ENCODE measurements at regions not wholly inside any gene's neighbourhood (a gene's known extent, or its start where the extent isn't known, plus 50 kb on each side); places are given as distances from the start of the nearest gene placed in this dataset.

DNA sequence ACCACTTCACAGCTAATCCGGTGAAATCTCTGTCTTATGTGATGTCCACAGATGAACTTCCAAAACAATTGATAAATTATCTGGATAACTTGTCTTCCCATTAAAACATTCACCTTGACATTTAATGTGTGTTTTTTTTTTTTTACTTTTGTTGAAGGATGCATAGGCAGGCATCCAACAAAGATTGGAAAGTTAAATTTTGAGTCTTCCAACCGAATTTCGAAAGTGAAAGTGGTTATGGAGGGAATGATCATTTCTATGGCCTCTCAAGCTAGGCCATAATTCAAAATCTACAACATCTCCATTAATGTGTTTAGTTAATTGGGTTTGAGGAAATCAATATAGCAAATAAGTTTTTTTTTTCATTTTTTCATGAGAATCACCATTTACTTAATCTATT is 1495.5 kb upstream of the ACVR2A start:
- TF ChIP-seq POLR2A (IDR thresholded peaks at IDR 0.05): no peak
- TF ChIP-seq, protein P1, sequence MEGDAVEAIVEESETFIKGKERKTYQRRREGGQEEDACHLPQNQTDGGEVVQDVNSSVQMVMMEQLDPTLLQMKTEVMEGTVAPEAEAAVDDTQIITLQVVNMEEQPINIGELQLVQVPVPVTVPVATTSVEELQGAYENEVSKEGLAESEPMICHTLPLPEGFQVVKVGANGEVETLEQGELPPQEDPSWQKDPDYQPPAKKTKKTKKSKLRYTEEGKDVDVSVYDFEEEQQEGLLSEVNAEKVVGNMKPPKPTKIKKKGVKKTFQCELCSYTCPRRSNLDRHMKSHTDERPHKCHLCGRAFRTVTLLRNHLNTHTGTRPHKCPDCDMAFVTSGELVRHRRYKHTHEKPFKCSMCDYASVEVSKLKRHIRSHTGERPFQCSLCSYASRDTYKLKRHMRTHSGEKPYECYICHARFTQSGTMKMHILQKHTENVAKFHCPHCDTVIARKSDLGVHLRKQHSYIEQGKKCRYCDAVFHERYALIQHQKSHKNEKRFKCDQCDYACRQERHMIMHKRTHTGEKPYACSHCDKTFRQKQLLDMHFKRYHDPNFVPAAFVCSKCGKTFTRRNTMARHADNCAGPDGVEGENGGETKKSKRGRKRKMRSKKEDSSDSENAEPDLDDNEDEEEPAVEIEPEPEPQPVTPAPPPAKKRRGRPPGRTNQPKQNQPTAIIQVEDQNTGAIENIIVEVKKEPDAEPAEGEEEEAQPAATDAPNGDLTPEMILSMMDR (IDR thresholded peaks at IDR 0.05): no peak
- no peak for TF ChIP-seq EP300 (IDR thresholded peaks at IDR 0.05)
